Neural cell (in vitro differentiated cells): ENCODE measurements at regions not wholly inside any gene's neighbourhood (a gene's known extent, or its start where the extent isn't known, plus 50 kb on each side); places are given as distances from the start of the nearest gene placed in this dataset.

Experiments used
- H2AFZ ChIP-seq: fragments of 200-600, 300-800 bp; sonication (generic), shearing (Covaris generic); 2 replicates; pipeline ENCODE4 v1.6.0; 2014; ENCODE audit warnings: low read depth, mild to moderate bottlenecking, antibody characterized with exemption, low read length, moderate library complexity
- H3F3A ChIP-seq: fragments of 200-600 bp; shearing (Covaris generic); 2 replicates; pipeline ENCODE4 v1.6.1; 2016; ENCODE audit warnings: mild to moderate bottlenecking, moderate library complexity, mixed read lengths, antibody characterized with exemption, low read length; ENCODE audit not compliant: insufficient read depth, poor library complexity, severe bottlenecking
- H3K27ac ChIP-seq: fragments of 200-600, 300-800 bp; sonication (generic), shearing (Covaris generic); 2 replicates; pipeline ENCODE4 v1.5.1; 2014; ENCODE audit warnings: mild to moderate bottlenecking, low read length, moderate library complexity
- H3K27me3 ChIP-seq: fragments of 300-800, 200-600 bp; sonication (generic), shearing (Covaris generic); 2 replicates; pipeline ENCODE4 v1.6.0; 2014; ENCODE audit warnings: mild to moderate bottlenecking, low read depth, low read length, moderate library complexity; ENCODE audit not compliant: insufficient read depth
- H3K36me3 ChIP-seq: fragments of 300-800, 200-600 bp; sonication (generic), shearing (Covaris generic); 2 replicates; pipeline ENCODE4 v1.5.1; 2014; ENCODE audit warnings: mild to moderate bottlenecking, antibody characterized with exemption, low read length, moderate library complexity; ENCODE audit not compliant: insufficient read depth
- H3K4me2 ChIP-seq: fragments of 300-800, 200-600 bp; sonication (generic), shearing (Covaris generic); 2 replicates; pipeline ENCODE4 v1.6.0; 2014; ENCODE audit warnings: mild to moderate bottlenecking, low read length
- H3K4me3 ChIP-seq: fragments of 300-800, 200-600 bp; sonication (generic), shearing (Covaris generic); 2 replicates; pipeline ENCODE4 v1.5.1; 2014; ENCODE audit warnings: mild to moderate bottlenecking, low read length, moderate library complexity
- H3K79me2 ChIP-seq: fragments of 200-600 bp; shearing (Covaris generic); replicated peaks from 2 replicates; pipeline ENCODE4 v1.6.0; 2014; ENCODE audit warnings: mild to moderate bottlenecking, low read length, moderate library complexity; ENCODE audit not compliant: insufficient read depth
- H3K9ac ChIP-seq: fragments of 300-800, 200-600 bp; sonication (generic), shearing (Covaris generic); 2 replicates; pipeline ENCODE4 v1.6.1; 2016; ENCODE audit warnings: mild to moderate bottlenecking, low read length, mixed read lengths
- H3K9me2 ChIP-seq: fragments of 200-600 bp; shearing (Covaris generic); 2 replicates; pipeline ENCODE4 v1.6.1; 2016; ENCODE audit warnings: mild to moderate bottlenecking, low read length, mixed read lengths; ENCODE audit not compliant: insufficient read depth
- H3K9me3 ChIP-seq: fragments of 200-600, 300-800 bp; sonication (generic), shearing (Covaris generic); 2 replicates; pipeline ENCODE4 v1.6.1; 2016; ENCODE audit warnings: mild to moderate bottlenecking, mixed run types, low read length, moderate library complexity, mixed read lengths
- H4K20me1 ChIP-seq: fragments of 200-600 bp; shearing (Covaris generic); 2 replicates; pipeline ENCODE4 v1.6.1; 2016; ENCODE audit warnings: mild to moderate bottlenecking, mixed run types; ENCODE audit not compliant: insufficient read depth
- EP300 ChIP-seq: fragments of 450-650 bp; conservative IDR thresholded peaks from 2 replicates; pipeline ENCODE4 v1.6.1; 2014; ENCODE audit warnings: antibody characterized with exemption, mild to moderate bottlenecking, moderate library complexity; ENCODE audit not compliant: poor library complexity, severe bottlenecking
- EZH2 ChIP-seq: fragments of 200-600, 300-800 bp; shearing (Covaris generic), sonication (generic); IDR thresholded peaks from 2 replicates; pipeline ENCODE4 v1.6.1; 2014; ENCODE audit warnings: antibody characterized with exemption, low read length, borderline replicate concordance, mild to moderate bottlenecking; ENCODE audit not compliant: insufficient read depth, poor library complexity, severe bottlenecking
- MXI1 ChIP-seq: fragments of 450-650 bp; conservative IDR thresholded peaks from 2 replicates; pipeline ENCODE4 v1.6.1; 2014; ENCODE audit warnings: antibody characterized with exemption, mild to moderate bottlenecking; ENCODE audit not compliant: poor library complexity, severe bottlenecking
- POLR2AphosphoS5 ChIP-seq: IDR thresholded peaks from 2 replicates; pipeline ENCODE4 v1.6.1; 2012
- RAD21 ChIP-seq: fragments of 450-650 bp; conservative IDR thresholded peaks from 2 replicates; pipeline ENCODE4 v1.6.1; 2014; ENCODE audit warnings: antibody characterized with exemption, mild to moderate bottlenecking, moderate library complexity
- REST ChIP-seq: IDR thresholded peaks from 2 replicates; pipeline ENCODE4 v1.6.1; 2012; ENCODE audit warnings: borderline replicate concordance
- SMC3 ChIP-seq: fragments of 450-650 bp; conservative IDR thresholded peaks from 2 replicates; pipeline ENCODE4 v1.6.1; 2014; ENCODE audit warnings: antibody characterized with exemption, mild to moderate bottlenecking, moderate library complexity; ENCODE audit not compliant: poor library complexity
- TAF1 ChIP-seq: IDR thresholded peaks from 2 replicates; pipeline ENCODE4 v1.6.1; 2012; ENCODE audit warnings: low read depth
- TF ChIP-seq, protein P1 (sequence below): fragments of 450-650 bp; IDR thresholded peaks from 2 replicates; pipeline ENCODE4 v1.5.1; 2014; ENCODE audit warnings: antibody characterized with exemption, mild to moderate bottlenecking, moderate library complexity; ENCODE audit not compliant: poor library complexity, severe bottlenecking

- Histone ChIP-seq H4K20me1 (no peaks in the 10 kb centered on the region), H3F3A (no peaks in the 10 kb centered on the region), H3K4me2 (no peak overlapping the region), H3K9ac (no peak overlapping the region), H3K9me2 (no peaks in the 10 kb centered on the region), H2AFZ (no peak overlapping the region), H3K4me3 (no peak overlapping the region), H3K27me3 (no peaks in the 10 kb centered on the region), H3K9me3 (no peaks in the 10 kb centered on the region), H3K36me3 (no peaks in the 10 kb centered on the region), H3K79me2 (no peaks in the 10 kb centered on the region), H3K27ac (no peak overlapping the region)
- TF ChIP-seq REST (no peak), MXI1 (no peak), SMC3 (no peak), EZH2 (no peak), TAF1 (no peak), RAD21 (no peak), EP300 (no peak), POLR2AphosphoS5 (no peak)
- TF ChIP-seq, protein P1, sequence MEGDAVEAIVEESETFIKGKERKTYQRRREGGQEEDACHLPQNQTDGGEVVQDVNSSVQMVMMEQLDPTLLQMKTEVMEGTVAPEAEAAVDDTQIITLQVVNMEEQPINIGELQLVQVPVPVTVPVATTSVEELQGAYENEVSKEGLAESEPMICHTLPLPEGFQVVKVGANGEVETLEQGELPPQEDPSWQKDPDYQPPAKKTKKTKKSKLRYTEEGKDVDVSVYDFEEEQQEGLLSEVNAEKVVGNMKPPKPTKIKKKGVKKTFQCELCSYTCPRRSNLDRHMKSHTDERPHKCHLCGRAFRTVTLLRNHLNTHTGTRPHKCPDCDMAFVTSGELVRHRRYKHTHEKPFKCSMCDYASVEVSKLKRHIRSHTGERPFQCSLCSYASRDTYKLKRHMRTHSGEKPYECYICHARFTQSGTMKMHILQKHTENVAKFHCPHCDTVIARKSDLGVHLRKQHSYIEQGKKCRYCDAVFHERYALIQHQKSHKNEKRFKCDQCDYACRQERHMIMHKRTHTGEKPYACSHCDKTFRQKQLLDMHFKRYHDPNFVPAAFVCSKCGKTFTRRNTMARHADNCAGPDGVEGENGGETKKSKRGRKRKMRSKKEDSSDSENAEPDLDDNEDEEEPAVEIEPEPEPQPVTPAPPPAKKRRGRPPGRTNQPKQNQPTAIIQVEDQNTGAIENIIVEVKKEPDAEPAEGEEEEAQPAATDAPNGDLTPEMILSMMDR: no peak
Measured at GRCh38 chr6:126665551-126665950, 325.6 kb downstream of the CENPW start.

DNA sequence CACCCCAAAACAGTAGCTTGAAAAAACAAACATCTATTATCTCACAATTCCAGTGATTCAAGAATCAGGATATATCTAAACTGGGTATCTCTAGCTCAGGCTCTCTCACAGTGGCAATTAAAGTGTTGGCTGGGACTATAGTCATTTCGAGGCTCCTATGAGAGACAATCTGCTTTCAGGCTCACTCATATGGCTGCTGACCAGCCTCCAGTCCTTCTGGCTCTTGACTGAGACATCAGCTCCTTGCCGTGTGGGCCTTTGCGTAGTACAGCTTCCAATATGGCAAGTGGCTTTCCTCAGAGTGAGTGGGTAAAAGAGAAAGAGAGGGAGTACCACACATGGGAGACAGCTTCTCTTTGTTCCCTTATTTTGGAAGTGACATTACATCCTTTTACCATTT, 327.2 kb downstream of the CENPW start:
- TF ChIP-seq TAF1: no peak
- no peak for TF ChIP-seq SMC3
- TF ChIP-seq RAD21: no peak
- TF ChIP-seq, protein P1: no peak
- no peak for TF ChIP-seq REST
- no peak for TF ChIP-seq EZH2
- TF ChIP-seq MXI1: no peak
- TF ChIP-seq EP300: no peak
- no peak for TF ChIP-seq POLR2AphosphoS5
- Histone ChIP-seq H3K36me3 (no peaks in the 10 kb centered on the region), H3K27ac (no peak overlapping the region), H2AFZ (no peak overlapping the region), H3K9me2 (no peaks in the 10 kb centered on the region), H3K4me2 (no peak overlapping the region), H3K27me3 (no peaks in the 10 kb centered on the region), H3K9ac (no peak overlapping the region), H3K4me3 (no peak overlapping the region), H4K20me1 (no peaks in the 10 kb centered on the region), H3K79me2 (no peaks in the 10 kb centered on the region), H3F3A (no peaks in the 10 kb centered on the region), H3K9me3 (no peaks in the 10 kb centered on the region)
